NCI-H2196 (cell line): ENCODE measurements at regions not wholly inside any gene's neighbourhood (a gene's known extent, or its start where the extent isn't known, plus 50 kb on each side); places are given as distances from the start of the nearest gene placed in this dataset.

Source experiments
- DNase-seq: peaks from one replicate; lab custom pipeline; 2025; ENCODE audit not compliant: unreplicated experiment; lab: John Stamatoyannopoulos, UW

DNA sequence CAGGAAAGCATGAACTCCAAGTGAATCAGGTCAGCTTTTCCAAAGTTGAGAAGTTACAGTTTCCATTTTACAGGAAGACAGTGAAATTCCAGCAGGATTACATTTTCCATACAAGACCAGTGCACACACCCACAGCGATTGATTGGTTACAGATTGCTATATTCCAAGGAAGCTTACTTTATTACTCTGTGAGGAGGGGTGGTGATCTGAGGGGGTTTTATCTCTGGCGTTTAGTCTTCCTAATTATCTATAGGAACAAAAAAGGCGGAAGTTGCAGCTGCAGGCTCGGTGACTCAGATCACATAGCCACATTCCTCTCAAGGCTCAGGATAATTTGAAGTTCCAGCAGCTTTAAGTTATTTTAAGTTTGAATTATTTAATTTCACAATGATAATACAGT, 450.4 kb upstream of the NMUR2 start:
- no peak for DNase-seq

DNA sequence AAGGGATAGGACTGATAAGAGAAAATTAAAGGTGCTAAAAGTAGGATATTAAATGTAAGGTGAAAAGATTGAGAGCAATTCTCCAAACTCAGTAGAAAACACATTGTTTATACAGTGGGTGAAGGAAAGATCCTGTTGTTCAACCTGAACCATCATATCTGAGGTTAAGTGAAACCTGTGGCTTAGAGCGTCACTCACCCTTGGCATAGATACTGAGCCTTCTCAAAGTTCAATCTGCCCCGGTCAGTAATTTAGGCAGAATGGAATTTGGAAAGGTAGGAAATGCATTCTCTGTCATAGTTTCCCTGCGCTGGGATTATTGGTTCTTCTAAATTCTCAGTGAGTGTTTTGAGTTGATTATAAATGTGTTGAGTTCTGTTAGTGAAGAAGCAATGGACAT, 456.2 kb upstream of the NMUR2 start:
- no peak for DNase-seq

DNA sequence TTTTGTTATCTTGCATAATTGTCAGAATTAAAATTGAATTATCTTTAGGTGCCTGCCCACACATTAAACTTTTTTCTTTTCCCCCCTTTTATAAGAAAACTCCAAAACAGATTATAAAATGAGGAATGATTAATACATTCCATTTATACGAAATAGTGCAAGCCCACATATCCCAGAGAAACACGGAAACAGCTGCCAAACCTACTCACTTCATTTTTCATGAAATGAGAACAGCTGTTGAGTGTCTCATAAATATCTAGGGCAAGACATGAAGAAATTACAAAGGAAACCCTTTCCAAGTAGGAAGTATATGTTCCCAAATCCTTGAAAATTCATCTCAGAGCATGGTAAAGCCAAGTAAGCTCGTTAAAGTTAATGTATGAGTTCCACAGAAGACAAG, 459.4 kb upstream of the NMUR2 start:
- DNase-seq, result no peak

DNA sequence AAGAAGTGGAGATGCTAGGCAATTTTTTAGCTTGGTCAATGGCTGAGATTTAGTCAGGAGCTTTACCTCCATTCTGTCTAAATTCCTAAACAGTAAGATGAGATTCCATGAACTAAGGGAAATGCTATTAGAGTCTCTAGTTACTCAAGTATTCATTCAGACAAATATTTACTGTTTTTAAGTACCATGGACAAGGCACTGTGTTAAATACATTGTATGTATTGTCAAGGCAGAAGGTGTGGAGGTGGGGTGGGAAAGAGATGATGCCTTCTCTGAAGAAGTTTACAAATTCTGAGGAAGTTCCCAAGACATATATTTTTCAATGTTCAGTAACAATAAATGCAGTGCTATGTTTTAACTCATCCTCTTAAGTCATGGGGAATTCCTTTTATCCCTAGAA, 459.9 kb upstream of the NMUR2 start:
- no peak for DNase-seq

DNA sequence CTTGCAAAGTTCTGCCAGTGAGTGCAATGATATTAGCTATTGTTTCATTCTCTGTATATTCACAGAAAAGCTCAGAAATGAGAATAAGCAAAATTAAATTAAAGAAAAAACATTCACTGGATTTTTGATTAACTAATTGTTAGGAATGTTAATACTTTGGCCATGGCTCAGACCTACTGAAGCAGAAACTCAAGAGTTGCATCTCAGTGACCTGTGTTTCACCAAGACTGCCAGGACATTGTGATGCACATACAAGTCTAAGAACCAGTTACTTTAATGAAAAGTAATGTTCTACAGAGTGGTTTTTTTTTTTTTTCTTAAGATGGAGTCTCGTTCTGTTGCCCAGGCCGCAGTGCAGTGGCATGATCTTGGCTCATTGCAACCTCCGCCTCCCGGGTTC, 464.9 kb upstream of the NMUR2 start:
- DNase-seq, result no peak

DNA sequence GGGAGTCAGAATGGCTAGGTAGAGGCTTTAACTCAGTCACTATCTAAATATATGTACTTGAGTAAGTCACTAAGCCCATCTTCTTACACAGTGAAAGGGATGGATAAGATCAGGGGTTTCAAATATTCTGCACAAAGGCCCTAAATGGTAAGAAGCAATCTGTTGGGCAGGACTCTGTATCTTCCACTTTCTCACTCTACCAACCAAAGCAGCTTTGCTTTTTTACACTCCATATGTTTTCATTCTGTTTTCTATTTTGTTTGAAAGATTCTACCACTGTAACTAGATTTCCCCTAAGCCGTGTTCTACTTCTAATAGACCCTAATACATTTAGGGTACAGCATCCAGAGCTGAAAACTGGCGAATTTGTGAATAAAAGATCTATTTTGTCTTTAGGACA, 477.5 kb upstream of the NMUR2 start:
- no peak for DNase-seq

DNA sequence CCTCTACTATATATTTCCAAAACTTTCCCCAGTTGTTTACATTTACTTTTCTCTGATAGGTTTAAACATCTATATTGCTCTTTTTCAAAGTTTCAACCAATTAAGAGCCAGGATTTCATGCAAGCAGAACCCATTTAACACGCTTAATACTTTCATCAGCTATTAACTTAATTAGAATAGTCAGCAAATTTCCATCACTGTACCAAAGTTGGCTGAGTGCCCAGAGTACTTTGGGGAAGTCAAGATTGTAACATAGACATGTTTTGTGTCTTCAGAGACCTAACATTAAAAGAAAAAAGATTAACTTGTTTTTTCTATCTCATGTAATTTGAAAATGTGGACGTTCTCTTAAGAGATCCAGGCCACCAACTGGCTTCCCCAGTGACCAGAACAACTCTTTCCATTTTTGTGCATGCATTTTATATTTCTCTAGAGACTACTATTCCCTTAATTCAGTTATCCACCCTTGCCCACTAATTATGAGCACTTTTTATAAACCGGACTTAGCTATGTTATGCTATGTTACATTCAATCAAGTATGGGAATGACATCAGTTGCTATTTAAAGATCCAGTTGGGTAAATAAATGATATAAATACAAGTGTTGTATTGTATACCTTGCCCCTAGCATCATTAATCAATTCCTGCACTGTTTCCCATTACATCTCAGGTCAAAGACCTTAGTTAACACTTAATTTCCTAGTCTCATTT, 478.1 kb upstream of the NMUR2 start:
- peak; percentile 7 for DNase-seq

DNA sequence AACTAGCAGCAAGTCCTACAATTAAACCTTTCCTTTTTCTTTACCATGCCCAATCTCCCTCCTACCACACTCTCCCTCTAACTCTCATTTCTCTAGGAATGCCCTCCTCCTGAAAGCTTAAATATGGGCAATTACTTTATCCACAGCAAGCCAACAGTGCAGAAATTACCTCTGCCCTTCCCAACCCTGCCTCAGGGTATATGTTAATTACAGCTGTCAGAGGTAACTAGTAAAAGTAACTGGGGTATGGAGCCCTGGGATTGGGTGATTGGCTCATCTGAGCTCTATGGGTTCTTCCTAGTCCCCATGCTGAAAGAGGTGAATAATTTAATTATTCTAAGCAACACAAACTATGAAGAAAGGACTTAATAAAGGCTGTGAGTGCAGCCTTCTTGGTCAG, 478.9 kb upstream of the NMUR2 start:
- no peak for DNase-seq

DNA sequence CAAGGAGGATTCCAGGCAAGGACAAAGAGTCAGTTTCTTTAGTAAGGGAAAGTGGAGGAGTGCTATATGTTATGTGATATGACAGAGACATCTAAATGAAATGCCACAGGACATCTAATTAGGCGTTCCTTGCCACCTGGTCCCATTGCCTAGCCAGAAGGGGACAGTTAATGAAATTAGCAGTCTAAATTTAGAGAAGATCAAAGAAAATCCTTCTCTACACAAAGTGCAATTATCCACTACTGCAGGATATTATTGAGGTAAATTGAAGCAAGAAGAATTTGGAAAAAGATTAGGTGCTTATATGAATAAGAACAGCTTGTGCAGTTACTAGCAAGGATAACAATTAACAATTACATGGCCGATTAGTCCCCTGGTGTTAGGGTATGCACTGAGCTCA, 495.3 kb upstream of the NMUR2 start:
- DNase-seq, result no peak

DNA sequence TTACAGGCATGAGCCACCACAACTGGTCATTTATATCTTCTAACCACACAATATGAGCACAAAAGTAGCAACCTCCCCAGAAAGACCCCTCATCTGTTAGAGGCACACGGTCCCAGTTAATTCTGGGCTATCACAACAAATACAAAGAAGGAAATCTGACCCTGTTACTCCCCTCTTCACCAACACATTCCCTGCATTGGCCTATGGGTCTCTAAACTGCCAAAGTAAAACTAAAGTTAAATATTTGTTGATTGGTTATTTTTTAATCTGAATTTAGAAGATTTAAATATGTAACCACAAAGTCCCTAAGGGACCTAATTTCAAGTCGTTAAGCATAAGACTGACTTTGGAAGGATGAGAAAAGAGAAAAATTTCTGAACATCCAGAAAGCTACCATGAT, 496.7 kb upstream of the NMUR2 start:
- DNase-seq, result no peak

DNA sequence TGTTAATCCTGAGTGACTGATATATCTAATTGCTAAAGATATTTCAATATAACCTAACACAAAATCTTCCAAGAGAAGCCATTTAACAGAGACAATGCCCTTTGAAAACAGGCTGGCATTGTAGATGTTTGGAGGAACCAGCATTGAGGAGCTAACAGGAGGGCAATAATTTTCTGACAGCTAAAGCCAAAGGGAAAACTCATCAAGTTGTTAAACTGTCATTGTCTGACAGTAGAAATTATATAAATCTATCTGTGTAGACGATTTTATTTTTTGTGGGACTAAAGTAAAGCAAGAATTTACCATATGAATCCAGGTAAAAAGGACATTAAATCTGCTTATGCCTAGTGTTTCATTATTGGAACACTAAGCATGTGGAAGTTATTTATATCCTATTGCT, 500.2 kb upstream of the NMUR2 start:
- no peak for DNase-seq

DNA sequence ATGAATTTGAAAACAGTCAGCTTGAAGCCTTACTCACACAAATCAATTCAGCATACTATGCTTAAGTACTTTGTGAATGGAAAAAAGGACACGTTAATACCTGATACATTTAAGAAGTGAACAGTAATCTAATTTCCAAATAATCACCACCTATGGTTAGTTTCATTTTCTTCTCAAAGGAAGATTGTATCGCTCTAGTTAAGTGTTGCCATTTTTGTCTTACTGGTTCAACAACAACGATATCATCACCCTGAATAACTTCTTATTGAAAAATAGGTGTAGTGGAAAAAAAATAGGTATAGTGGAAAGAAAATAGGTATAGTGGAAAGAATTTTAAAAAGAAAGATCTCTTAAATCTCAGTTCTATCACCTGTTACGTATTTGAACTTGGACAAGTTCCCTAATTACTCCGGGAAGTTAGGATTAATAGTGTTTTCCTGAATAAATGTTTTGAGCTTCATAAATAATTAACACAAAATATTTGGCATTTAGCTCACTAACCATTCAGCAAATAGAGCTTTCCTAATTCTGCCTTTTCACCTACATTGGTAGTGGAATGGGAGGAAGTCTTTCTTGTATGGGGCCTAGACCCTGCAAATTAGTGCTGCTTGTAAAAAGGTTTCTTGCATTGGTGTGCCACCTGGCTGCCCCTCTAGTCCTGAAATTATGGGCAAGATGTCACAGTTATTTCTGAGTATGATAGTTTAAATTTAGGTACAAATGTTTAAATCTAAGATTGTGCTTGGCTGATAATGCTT, 502.6 kb upstream of the NMUR2 start:
- DNase-seq, result no peak

DNA sequence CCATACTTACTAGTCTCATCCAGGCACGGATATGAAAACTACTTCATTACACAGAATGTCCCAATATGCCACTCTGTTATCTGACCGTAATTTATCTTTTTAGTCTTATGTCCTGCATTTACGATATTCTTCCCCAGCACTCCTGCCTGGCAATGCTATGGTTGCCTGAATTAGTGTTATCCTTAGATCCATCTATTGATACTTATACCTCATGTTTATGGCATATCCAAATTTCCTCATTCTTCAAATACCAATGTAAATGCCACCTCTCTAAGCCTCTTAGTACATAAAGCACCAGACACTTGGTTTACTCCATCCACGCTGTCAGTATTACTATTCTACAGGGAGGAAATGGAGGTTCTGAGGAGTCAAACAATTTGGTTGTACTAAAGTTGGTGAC, 507.8 kb upstream of the NMUR2 start:
- DNase-seq, result no peak

DNA sequence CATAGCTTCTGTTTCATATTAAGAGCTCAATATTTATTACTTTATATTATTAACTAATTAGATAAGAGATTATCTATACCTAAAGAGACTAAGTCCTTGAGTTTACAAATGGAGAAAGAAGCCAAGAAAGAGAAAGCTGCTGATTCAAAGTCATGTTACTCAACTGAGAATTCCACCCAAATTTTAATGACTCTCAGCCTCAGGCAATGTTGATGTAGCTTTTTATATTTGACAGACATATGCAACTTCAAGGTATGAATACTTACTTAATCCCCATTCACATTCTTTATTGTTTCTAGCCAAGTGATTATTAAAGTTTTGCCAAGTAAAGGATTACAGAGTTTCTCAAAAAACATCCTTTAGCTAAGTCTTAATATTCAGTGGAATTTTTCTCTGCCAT, 527.5 kb upstream of the NMUR2 start:
- DNase-seq, result no peak

DNA sequence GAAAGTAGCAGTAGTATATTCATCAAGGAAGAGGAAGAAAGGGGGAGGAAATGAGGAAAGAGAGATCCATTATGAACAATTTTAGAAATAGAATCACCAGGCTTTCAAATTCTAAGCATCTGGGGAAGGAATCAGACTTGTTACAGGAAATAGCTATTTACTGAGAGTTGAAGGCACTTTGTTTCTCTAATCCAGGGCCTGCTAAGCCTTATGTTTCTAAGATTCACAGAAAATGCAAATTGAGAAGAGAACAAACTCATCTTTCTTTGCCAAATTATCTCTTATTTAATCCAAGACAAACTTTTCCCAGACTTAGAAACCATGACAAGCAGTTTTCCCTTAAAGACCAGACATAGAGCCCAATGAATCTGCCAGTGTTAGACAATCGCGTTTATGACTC, 528.0 kb upstream of the NMUR2 start:
- DNase-seq, result no peak

DNA sequence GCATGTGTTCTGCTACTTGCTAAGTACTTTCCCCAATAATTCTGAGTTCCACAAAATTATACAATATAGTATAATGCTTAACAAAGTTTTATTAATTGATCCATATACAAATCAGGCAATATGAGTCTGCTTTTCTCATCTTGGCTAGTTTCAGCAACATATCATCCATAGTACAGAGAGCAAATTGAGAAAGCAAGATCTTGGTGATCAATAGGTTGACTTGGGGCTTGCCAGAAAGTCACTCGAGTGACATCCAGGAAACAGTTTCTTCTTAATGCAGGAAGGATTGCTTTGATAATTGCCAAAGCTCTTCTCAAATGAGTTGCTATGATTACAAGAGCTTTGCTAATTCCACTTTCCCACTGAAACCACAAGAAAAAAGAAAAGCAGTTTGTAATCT, 533.6 kb upstream of the NMUR2 start:
- DNase-seq, result no peak

DNA sequence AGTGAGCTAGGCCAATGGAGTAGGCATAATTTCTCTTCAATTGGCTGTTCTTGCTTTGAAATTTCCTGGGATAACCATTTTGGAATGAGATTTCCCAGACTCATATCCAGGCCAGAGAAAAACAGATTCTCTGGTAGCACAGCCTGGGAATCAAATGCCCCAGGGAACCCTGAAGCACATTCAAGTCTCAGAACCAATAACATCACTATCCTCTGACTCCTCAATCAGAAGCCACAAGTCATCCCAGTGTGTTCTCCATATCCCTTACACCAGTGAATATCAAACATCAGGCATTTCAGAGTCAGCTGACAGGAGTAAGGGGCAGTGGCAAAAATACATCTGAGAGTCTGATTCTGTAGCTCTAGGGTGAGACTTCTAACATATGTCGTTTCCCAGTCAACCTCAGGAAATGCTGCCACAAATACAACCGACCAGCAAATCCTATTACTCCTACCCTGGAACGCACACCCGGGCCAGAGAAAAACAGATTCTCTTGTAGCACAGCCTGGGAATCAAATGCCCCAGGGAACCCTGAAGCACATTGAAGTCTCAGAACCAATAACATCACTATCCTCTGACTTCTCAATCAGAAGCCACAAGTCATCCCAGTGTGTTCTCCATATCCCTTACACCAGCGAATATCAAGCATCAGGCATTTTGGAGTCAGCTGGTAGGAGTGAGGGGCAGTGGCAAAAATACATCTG, 537.7 kb upstream of the NMUR2 start:
- DNase-seq, result no peak

DNA sequence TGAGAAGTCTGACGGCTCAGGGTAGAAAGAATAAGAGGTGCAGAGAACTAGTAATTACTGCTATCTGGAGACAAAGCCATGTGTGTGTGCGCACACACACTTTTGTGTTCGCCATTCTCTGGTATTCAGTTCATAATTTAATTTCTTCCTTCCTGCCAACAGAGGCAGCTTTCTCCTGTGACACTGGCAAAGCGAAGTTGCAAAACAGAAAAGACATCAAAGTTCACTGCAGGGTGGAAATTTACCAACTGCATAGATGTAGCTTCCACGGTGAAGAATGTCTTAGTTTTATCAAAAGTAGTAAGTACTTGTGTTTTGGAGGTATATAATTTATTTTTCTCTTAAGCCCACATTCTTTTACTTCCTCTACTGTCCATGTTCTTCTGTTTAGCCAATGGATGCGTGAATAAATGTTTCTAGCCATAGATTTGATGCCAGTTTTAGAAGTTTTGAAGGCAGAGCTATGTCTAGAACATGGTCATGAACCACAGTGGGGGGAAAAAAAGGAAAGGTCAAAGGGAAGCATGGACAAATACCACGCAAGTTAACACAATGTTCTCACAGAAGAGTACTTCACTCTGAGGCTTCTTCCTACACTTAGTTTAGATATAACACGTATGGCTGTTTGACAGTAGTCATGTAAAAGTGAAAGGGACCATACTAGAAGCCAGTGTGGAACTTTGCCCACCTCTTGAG, 536.5 kb upstream of the GRIA1 start:
- DNase-seq, result no peak

DNA sequence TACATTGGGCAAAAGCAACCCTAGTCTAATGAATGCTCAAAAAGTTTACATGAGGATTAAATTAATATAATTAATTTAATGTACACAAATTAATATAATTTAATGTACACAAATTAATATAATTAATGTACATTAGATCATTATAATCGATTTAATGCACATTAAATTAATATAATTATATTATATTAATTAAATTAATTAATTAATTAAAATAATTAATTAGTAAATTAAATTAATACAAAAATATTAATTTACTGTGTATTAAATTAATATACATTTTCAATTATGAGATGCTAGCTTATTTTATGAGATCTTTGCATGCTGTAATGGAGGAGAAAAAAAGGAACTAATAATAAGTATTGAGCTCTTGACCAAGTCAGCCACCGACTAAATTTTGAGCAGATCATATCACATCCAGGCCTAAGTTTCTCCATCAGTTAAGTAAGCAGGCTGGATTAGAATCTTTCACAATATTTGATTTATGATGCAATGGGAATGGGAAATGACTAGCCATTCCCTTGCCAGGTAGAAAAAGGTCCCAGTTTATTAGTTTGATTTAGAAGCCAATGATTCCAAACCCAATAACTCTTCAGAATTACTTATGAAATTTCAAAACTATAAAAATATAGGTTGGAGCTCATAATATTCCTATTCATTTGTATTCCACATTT, 533.4 kb upstream of the GRIA1 start:
- no peak for DNase-seq

DNA sequence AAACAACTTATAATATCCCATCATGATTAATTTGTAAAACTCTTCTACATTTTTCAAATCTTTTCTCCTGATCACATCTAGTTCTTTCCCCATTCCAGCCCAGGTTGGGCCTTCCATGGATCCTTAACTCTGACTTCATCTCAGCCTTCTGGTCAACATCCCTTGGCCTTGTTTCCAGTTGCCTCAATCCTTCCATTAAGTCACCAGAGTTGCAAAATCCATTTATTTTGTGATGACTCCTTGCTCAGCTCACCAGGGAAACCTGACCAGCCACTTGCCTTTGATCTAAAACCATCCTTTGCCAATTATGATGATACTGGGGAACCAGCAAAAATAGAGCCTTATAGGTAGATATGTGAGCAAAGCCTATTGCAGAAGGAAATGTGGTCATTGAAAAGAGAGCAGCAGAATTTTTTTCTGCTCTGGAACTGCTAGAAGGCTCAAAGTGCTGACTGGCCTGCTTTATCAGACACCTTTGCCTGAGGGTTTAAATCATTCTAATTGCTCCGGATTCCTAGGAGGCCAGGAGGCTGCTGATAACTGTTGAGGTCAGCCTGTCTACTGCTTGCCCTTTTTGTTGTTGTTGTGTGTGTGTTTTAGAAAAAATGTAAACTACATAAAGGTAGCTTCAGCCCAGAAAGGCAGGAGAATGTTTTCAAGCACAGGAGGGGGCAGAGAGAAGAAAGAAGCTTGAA, 512.2 kb upstream of the GRIA1 start:
- no peak for DNase-seq

DNA sequence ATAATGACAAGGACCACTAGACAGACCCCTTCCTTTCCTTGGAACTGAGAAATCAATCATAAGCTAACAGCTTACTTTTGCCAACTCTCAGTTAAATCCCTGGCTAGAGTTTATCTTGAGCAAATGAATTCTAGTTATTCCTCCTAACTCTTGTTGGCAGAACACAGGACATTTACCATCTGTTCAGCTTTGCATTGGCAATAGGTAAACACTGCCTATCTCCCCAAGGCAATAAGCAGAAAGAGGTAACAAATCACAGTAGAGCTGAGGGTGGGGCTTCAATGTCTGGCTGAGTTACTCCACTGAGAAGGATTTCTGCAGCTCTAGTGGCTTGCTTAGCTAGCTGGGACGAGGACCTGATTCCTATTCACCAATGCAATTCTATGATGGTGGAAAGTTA, 503.3 kb upstream of the GRIA1 start:
- no peak for DNase-seq
